ENCODE measurements at regions not wholly inside any gene's neighbourhood (a gene's known extent, or its start where the extent isn't known, plus 50 kb on each side); places are given as distances from the start of the nearest gene placed in this dataset.
"Not testable (repeated sequence)": the region's sequence is repeated elsewhere in the genome, so short reads cannot be mapped to it uniquely, and the experiment has no call there.

DNA sequence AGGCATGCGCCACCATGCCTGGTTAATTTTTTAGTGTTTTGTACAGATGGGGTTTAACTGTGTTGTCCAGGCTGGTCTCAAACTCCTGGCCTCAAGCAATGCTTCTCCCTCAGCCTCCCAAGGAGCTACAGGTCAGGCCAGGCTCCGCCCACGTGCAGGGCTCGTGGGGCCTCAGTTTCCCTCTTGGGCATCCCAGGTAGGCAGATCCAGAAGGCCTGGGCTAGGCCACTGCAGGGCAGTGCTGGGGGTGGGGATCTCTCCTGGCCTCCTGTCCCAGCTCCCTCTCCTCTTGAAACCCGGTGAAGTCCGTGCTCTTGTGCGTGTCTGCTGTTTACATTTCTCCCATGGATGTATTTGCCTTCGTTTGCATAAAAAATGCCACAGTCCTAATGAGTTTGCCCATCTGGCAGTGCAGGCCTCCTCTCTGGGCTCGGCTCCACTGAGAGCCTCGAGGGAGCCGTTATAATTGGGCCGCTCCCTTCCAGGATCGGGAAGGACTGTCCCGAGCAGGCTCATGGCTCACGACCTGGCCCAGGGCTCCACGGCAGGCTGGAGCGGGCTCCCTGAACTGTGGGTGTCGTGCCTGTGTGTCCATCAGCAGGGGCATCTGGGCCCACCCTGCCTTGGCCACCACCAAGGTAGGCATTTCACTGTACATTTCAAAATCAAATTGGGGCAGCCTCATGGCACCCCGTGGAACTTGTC, 52.6 kb upstream of the RUFY1 start:
- no peak for DNase-seq

DNA sequence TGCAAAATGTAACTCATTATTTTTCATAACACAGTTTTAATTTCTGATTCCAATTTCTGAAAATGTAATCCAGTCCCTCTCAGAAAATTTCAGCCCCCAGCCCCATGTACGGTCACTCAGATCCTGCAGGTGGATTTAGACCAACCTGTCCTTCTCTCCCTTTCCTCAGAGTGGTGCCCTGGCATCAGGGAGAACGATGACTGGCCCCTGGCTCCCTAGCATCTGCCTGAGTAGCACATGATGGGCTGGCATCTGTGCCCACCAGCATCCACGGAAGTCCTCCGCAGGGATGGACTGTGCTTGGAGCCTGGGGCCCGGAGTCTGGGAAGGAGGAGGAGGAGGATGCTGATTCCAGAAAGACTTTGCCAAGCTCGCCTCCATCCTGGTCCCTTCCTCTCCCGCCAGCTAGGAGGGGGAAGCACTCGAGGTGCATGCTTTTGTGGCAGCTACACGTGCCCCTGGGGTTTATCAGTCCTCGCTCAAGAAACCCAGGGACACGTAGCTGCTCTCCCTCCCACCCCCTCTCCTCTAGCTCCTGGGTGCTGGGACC, 54.4 kb upstream of the RUFY1 start:
- no peak for DNase-seq

DNA sequence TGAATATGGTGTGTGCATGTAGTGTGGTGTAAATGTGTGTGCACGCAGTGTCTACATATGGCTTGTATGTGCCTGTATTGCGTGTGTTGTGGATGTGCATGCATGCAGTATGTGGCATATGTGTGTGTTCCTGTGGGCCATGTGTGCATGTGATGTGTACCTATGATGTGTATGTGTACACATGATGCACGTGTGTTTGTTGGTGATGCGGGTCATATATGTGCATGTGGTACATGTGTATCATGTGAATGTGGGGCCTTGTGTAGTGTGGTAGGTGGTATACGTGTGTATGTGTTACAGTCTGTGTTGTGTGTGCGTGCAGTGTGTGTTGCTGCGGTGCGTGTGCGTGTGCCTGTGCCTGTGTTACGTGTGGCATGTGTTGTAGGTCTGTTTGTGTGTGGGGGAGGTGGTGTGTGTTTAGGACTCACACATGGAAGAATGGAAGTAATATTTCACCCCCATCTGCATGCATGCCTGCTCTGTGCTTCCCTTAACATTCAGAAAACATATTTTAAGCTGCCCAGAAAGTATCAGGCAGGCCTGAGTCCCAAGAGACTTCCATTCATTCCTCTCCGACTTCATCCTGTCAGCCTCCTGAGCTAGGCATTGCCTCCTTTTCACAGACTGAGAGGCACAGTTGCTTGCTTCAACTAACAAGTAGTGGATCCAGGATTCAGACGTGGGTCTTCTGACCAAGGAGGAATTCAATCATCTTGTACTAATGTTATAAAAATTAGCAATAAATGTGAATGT, 55.4 kb upstream of the RUFY1 start:
- no peak for DNase-seq

DNA sequence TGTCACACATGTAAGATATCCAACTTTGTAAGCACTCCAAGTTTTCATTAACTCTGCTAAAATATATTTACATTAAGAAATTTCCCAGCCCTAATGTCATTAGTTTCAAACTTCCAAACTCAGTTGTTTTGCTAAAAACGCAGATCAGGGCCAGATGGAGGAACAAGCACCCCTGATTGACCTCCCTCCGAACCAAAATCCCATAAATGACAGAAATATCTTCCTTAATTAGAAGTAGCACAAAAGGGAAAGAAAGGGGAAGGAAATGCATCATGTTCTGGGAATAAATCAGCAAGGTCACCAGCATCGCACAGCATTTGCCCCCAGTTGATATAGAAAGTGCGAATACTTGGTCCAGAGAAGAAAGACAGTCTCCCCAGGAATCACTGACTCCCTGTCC, 61.4 kb upstream of the RUFY1 start:
- DNase-seq = peak; percentile 13

DNA sequence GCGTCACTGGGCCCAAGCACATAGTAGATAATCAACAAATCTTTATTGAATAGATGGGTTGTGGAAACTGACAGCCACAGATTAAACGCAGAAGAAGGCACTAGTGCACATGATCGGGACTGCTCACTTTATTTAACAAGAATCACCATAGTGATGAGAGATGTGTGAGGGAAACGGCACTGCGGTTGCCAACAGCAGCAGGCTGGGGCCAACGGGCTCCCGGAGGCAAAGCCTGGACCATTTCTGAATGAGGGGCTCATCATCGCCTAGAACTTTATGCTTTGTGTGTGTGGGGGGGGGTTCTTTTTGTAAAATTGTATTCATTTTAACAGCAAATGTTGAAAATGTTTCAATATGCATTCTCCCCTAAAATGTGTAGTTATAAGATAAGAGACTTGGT, 61.9 kb upstream of the RUFY1 start:
- DNase-seq = no peak

DNA sequence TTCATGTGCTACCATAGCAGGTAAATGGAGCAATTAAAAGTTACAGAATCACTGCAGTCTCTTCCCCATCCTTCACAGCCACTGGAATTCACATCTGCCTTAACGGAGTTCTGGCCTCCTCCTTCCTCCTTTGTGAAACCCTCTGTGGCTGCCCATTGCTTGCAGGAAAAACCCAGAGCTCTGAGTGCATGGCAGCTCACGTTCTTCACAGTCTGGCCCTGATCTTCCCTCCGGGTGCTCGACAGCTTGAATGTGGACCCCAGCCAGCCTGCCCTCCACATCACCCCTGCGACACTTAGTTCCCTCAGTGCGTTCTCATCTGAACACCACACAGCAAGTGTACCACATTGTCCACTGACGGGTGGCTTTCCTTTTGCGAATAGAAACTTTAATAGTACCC, 63.2 kb upstream of the RUFY1 start:
- DNase-seq = no peak

DNA sequence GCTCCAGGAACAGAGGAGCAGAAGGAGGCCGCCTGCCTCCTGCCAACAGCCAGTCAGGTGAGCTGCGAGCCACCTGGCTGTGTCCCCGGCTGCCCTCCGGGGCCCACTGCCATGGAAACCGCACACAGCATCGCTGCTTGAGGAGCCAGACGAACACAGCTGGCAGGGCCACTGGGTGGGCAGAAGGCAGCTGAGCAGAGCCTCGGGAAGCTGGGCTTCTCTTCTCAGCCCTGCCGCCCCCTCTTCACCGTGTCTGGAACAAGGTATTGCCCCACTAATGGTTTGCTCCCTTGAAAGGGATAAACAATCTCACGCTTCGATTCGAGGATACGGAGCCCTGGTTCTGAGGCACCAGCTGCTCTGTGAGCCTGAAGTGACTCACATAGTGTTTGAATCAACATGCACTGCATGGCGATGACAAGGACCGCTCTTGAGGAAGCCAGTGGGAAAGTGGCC, 63.7 kb upstream of the RUFY1 start:
- no peak for DNase-seq

DNA sequence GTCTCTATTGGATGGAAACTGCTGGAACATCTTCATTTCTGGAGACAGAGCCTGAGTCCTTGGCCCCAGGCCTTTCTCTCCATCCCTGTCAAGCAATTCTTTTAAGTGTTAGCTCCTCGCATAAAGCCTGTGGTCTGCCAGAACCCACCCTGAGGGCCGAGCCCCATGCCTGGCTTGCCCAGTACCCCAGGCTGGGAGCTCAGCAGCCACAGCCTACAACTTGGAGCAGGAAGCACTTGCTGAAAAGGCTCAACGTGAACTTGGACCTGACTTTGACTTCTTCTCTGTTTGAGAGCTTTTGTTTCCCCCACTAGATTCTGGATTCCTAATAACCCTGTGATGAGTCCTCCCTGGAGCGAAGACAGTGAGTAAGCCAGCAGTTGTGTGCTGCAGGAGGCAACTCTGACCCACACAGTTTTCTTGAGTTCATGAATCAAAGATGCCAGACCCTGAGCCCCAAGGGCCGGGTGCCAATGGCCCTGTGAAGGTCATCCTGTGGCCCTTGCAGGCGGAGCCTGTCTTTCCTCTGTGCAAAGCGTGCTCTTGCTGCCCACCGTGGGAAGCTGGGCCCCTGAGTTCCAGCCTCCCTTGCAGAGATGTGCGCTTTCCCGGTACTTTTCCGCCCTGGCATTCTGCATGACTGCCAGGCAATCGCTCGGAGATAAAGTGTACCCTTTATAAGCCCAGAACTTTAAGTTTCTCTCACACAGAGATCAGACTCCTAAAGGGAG, 64.3 kb upstream of the RUFY1 start:
- no peak for DNase-seq

DNA sequence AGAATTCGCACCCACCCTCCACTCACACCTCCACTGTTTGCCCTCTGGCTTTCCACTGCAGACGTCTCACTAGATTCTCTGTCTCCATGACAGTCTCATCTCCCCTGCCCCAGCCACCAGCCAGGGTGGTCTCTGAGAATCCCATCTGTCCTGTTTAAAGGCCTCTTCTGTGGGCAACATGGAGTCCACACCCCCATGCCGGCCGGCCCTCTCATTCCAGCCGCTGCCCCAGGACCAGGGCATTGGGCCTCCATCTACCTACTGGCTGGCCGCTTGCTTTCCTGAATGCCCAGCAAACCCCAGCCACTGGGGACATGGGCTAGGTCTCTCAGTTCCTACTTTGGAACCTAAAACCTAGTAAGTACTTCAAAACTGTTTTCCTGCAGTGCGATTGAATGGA, 65.6 kb upstream of the RUFY1 start:
- DNase-seq = no peak

DNA sequence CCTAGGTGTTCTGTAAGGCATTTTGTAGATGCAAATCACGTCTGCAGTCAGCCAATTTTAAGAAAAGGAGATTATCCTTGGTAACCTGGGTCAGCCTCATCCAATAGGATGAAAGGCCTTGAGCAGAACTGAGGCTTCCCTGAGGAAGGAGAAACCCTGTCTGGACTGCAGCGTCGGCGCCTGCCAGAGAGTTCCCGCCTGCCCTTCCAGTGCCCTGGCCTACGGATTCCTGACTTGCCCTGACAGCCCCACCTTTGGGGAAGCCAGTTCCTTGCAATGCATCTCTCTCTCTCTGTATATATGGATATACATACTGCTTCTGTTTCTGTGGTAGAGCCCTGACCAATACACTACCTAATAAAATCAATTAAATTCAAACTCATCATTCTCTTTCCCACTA, 66.2 kb upstream of the RUFY1 start:
- DNase-seq = no peak

DNA sequence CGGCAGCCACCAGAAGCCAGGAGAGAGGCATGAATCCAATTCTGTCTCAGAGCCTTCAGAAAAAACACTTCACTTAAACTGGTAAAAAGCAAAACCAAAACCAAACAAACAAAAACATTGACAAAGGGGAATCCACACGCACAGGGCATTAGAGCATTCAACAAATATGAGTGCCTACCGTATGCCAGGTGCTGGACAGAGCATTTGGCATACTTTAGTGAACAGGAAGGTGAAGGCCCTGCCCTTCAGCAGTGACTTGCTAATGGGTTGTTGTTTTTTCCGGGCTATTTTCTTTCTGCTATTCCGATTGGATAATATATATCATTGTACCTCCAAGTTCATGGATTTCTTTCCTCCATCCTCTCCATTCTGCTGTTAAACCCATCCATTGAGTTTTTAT, 71.7 kb upstream of the RUFY1 start:
- no peak for DNase-seq

DNA sequence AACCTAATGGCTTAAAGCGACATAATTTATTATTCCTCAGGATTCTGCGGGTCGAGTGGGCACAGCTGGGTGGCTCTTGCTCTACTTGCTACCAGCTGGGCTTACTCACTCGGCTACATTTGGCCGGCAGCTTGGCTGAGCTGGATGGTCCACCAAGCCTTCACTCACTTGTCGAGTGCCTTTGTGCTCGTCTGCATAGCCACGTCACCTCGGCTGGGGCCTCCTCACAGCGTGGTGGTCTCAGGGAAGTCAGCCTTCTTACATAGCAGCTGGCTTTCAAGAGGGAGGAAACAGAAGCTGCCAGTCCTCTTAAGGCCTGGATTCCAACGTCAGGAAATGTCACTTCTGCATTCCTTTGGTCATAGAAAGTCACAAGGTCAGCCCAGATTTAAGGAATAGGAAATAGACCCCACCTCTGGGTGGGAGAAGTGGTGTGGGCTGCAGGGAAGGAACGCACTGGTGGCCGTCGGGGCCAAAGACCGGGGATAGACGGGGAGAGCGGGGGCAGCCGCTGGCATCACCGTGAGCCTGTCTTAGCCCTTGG, 75.1 kb upstream of the RUFY1 start:
- peak; percentile 35 for DNase-seq

DNA sequence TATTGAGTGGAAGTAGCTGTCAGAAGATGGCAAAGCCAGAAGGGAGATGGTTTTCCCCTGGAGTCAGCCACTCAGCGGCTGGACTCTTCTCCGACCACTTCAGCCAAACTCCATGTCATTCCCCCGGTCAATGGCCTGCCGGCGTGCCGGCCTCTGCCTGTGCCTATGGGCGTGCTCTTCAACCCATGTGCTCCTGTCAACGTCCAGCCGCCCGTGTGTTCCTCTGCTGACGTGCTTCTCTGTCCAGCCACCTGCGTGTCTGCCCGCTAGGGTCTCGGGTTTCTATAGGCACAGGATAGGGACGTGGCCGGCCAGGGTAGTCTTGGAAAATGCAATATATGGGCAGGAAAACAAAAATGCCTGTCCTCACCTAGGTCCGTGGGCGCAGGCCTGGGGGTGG, 77.7 kb upstream of the RUFY1 start:
- no peak for DNase-seq

DNA sequence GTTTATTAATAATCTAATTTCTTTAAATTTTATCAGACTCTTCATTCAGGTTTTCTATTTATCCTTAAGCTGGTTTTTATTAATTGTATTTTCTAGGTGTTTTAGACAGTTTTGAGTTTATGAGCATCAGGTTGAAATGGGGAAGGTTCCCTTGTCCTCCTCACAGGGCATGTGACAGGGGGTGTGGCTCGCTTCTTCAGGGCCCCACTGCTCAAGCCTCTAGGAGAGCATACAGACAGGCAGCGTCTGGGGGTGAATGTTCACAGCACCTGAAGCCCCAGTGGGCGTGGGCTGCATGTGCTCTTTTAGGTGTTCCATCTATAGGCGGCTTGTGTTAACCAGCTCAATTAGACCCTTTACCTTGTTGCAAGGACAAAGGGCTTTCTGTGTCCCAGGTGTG, 78.2 kb upstream of the RUFY1 start:
- no peak for DNase-seq

DNA sequence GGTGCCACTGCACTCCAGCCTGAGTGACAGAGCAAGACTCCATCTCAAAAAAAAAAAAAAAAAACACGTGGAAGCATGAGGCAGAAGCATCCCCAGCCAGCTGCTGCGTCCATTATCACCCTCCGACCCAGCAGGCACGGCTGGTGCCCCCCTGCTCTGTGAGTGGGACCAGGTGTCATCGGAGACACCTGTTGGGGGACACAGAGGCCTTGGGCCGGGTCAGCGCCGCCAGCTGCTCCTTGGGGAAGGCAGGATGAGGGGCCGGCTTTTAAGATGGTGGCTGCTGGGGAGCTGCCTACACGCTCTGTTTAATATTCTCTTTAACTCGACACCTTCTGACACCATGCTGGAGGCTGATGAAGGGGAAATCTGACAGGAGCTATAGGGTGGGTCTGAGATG, 80.2 kb upstream of the RUFY1 start:
- no peak for DNase-seq

DNA sequence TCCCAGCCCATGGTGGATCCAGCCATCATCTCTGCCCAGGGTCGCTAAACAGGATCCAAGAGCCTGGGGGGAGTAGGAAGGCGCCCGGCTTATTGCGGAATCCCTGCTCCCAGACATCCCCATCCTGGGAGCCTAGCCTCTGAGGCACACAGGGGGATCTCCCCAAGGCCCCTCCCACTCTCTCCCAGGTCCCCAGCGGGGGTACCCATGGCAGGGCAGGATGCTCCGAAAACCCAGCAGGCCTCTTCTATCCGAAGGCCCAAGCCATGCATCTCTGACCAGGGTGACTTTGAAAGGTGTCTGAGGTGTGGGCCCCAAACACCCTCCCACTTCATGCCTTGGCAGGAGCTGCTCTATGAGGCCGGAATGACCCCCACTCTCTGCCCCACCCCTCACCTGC, 81.7 kb upstream of the RUFY1 start:
- no peak for DNase-seq

DNA sequence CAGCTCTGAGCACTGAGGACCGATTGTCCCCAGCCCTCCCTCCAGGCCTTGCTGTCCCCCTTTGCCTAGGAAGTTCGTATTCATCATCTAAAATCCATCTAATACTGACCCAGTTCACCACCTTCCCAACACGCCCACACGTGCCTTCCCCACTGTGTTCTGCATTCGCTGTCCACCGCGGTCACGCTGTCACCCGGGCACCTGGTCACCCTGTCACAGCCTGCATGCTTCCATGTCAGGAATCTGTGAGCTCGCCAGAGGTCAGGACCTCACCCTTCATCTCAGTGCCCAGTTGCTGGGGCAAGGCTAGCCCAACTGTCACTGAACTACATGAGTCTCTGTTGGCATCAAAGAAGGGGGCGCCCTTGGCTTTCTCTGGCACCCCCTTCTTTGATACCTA, 82.9 kb upstream of the RUFY1 start:
- DNase-seq = no peak

DNA sequence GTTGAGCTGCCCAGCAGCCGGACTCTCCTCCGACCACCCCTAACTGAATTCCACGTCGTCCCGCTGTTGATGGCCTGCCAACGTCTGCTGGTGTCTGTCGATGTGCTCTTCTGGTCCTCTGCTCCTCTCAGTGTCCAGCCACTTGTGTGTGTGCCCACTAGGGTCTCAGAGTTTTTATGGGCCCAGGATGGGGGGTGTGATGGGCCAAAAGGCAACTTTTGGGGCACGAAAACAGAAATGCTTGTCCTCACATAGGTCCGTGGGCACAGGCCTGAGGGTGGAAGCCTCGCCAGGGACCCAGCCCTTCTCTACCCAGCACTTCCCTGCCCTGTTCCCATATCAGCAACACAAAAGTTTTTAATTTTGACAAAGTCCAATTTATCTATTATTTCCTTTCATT, 85.7 kb upstream of the RUFY1 start:
- DNase-seq = no peak

DNA sequence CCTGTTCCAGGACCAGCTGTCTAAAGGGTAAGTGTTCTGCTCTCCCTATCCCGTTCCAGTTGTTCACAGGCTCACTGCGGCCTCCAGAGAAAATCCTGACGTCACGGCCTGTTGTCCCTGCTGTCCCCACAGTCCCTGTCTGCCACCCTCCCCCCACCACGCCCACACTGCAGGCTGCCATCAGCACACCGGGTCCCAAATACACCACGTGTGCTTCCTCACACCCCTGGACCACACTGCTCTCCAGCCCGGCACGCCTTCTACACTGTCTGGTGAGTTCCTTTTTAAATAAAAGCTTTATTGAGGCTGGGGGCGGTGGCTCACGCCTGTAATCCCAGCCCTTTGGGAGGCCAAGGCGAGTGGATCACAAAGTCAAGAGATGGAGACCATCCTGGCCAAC, 88.3 kb upstream of the RUFY1 start:
- DNase-seq = no peak

DNA sequence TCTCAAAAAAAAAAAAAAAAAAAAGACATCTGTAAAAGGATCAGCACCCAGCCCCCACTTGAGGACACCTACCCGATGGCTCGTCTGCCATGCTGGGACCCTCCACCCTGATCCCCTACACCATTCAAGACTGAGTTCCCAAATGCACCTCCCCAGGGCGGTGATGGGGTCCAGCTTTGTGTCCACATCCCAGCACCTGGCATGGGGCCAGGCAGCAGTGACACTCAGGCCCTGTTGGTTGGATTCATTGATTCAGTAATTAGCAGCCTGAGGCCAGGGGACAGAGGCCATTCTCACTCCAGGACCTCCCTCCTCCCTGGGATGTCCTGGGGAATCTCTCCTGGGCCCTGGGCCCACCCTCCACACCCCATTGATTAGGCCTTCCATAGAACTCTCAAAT, 88.8 kb upstream of the RUFY1 start:
- DNase-seq = no peak

DNA sequence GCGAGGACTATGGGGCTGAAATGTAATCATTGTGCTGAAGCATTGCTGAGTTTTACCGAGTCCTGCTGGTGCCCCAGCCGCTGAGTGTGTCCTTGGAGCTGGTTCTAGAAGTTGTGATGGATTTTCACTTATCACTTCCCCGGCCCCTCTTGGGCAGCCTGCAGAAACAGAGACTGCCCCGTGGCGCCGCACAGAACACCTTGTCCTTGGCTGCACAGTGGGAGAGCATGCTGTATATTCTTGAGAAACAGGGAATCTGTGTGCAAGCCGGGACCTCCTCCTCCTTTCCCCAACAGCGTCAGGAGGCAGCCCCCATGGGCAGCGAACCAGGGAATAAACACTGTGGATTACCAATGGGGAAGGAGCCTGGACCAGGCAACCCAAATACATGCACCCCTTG, 90.6 kb upstream of the RUFY1 start:
- no peak for DNase-seq

DNA sequence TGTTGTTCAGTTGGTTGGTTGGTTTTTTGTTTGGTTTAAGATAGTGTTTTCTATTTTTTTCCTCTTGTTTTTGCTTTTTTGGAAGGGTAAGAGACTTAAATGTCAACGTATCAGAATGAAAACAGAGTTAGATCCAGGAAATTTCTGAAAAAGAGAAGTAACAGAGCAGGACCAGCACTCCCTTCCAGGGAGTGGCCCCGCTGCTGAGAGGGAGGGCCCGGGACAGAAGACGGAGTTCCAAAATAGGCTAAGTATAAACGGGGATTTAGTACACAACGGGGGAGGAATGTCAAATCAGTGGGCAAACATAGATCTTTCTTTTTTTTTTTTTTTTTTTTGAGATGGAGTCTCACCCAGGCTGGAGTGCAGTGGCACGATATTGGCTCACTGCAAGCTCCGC, 92.7 kb upstream of the RUFY1 start:
- DNase-seq = no peak

DNA sequence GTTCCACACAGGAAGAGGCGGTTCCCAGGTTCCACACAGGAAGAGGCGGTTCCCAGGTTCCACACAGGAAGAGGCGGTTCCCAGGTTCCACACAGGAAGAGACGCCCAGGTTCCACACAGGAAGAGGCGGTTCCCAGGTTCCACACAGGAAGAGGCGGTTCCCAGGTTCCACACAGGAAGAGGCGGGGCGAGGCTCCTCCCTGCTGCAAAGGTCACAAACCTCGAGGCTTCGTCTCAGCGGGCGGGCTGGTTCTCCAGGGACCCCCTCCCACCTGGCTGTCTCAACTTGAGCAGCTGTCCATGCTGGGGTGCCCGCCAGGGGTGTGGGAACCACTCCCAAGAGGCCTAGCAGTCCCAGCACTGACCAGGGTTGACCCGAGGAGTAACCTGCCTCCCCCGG, 94.3 kb upstream of the RUFY1 start:
- not testable (repeated sequence) for DNase-seq

DNA sequence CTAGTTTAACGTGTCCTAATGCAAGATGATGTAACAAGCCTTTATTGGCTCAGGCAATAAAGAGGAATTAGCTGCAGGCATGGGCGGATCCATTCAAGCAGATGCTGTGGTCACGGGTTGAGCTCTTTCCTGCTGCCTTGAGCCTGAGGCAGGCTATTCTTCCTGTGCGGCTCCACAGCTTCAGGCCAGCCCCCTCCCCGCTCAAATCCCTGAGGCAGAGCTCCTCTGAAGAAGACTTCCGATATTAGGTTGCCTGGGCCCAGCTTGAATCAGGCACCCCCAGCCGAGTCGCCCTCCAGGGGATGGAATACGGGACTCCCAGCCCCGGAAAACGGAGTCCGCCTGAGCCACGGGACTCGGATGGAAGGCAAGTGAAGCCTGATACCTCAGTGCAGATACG, 95.0 kb upstream of the RUFY1 start:
- no peak for DNase-seq

All from inflammatory macrophage treated with lipopolysaccharide for 4 hours (primary cell).